Uterus (tissue), 3 donors: ENCODE measurements at regions not wholly inside any gene's neighbourhood (a gene's known extent, or its start where the extent isn't known, plus 50 kb on each side); places are given as distances from the start of the nearest gene placed in this dataset.

Experiments
- DNase-seq, 2 donors: peaks; one replicate each; pipeline ENCODE4 v3.0.0-alpha.2; 2019 to 2020
- H3K27ac ChIP-seq, 2 donors: fragments of 200-600 bp; sonication (generic); 1 replicate in 1 of 2; 2 replicates in 1 of 2; pipeline ENCODE4 v1.5.1; 2016 to 2018
- H3K27me3 ChIP-seq, 2 donors: fragments of 200-600 bp; sonication (generic); one replicate each; pipeline ENCODE4 v1.5.1; 2018 to 2019; ENCODE audit warnings: control low read depth in 1 of 2
- H3K36me3 ChIP-seq, 2 donors: fragments of 200-600 bp; sonication (generic); one replicate each; pipeline ENCODE4 v1.5.1; 2019; ENCODE audit warnings: control low read depth in 1 of 2
- H3K4me1 ChIP-seq, 2 donors: fragments of 200-600 bp; sonication (generic); one replicate each; pipeline ENCODE4 v1.5.1; 2018 to 2019; ENCODE audit warnings: control low read depth in 1 of 2
- H3K4me3 ChIP-seq, 2 donors: fragments of 200-600 bp; sonication (generic); 1 replicate in 1 of 2; 2 replicates in 1 of 2; pipeline ENCODE4 v1.5.1; 2018 to 2019; ENCODE audit warnings: mild to moderate bottlenecking in 1 of 2
- H3K9me3 ChIP-seq, 2 donors: fragments of 200-600 bp; sonication (generic); one replicate each; pipeline ENCODE4 v1.5.1; 2019; ENCODE audit warnings: control low read depth in 1 of 2
- CTCF ChIP-seq, 4 experiments: fragments of 200-600 bp in 2 of 4; fragments of 450-650 bp in 2 of 4; sonication (generic) in 2 of 4; IDR thresholded peaks; one replicate each; pipeline ENCODE4 v1.5.1; 2016 to 2019; ENCODE audit warnings: antibody characterized with exemption in 4 of 4, mild to moderate bottlenecking in 2 of 4, moderate library complexity in 1 of 4
- POLR2A ChIP-seq, 2 donors: fragments of 450-650 bp; IDR thresholded peaks; one replicate each; pipeline ENCODE4 v1.6.1; 2016; ENCODE audit warnings: antibody characterized with exemption in 2 of 2, mild to moderate bottlenecking in 1 of 2, moderate library complexity in 1 of 2
- intact Hi-C: fragments of 100-400 bp; cut with DNase I; formaldehyde crosslinking; loops from one replicate; pipeline ENCODE4 v1.15.1; 2023; ENCODE audit warnings: low total_unique reads
- donor health status: DM: yes; HTN: yes; CAD: no.

- no peaks in the 10 kb centered on the region for H3K27me3 ChIP-seq
- H3K4me3 ChIP-seq: no peak overlapping the region
- H3K9me3 ChIP-seq: no peaks in the 10 kb centered on the region
- TF ChIP-seq CTCF (IDR thresholded peaks at IDR 0.05) (no peak), POLR2A (IDR thresholded peaks at IDR 0.05) (no peak)
- no peak for DNase-seq
- H3K4me1 ChIP-seq: no peaks in the 10 kb centered on the region
- no peak overlapping the region for H3K27ac ChIP-seq
- intact Hi-C loops: no loop called here
- no peaks in the 10 kb centered on the region for H3K36me3 ChIP-seq
These were observed 73.2 kb upstream of the PDK4 start for GRCh38 chr7:95669513-95669912.

DNA sequence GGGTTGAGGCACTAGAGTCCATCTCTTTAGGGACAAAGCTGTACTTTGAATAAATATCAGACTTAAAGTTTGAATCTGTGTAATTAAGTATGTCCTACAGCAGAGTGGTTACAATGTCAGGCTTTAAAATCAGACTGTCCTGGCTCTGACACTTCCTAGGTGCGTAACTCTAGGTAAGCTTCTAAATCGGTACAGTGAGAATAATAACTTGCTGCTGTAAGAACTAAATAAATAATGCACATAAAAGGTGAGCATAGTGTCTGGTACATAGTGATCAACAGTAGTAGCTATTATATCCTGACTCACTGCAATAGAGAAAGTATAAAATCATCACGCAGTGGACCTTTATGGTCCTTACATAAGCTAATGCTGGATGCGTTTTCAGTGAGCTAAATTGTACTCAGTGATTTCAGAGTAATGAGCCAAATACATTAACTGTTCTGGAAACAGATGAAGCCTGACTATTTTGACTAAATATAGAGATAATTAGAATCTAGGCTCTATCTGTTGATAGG lies 72.2 kb upstream of the PDK4 start:
- Histone ChIP-seq H3K36me3 (no peaks in the 10 kb centered on the region), H3K27me3 (no peaks in the 10 kb centered on the region), H3K9me3 (no peaks in the 10 kb centered on the region), H3K4me1 (no peaks in the 10 kb centered on the region), H3K4me3 (no peak overlapping the region), H3K27ac (no peak overlapping the region)
- intact Hi-C loops: no loop called here
- TF ChIP-seq POLR2A (IDR thresholded peaks at IDR 0.05) (no peak), CTCF (IDR thresholded peaks at IDR 0.05) (no peak)
- no peak for DNase-seq

DNA sequence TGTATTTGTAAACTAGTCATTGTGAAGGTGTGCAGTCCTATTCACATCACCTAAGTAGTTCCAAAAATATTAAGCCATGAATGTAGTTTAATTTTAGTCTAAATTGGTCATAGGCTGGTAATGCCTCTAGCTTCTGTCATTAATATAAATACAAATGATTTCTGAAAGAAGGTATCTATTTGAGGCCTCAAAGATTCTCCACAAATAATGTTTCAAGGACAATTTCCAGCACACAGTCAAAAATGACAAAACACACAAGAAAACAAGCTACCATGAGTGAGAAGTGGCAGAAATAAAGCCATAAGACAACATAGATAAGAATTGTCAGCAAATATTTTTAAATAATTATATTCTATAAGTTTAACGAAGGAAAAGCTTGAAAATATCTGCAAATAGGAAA lies 66.7 kb upstream of the PDK4 start:
- no peak overlapping the region for H3K27ac ChIP-seq
- H3K36me3 ChIP-seq: no peaks in the 10 kb centered on the region
- no peak for DNase-seq
- intact Hi-C loops: no loop called here
- no peak for TF ChIP-seq CTCF (IDR thresholded peaks at IDR 0.05)
- no peak for TF ChIP-seq POLR2A (IDR thresholded peaks at IDR 0.05)
- H3K9me3 ChIP-seq: no peaks in the 10 kb centered on the region
- H3K27me3 ChIP-seq: no peaks in the 10 kb centered on the region
- no peak overlapping the region for H3K4me3 ChIP-seq
- no peaks in the 10 kb centered on the region for H3K4me1 ChIP-seq

- Histone ChIP-seq H3K36me3 (no peaks in the 10 kb centered on the region), H3K9me3 (no peaks in the 10 kb centered on the region), H3K4me1 (no peaks in the 10 kb centered on the region), H3K27ac (no peak overlapping the region), H3K27me3 (no peaks in the 10 kb centered on the region), H3K4me3 (no peak overlapping the region)
- DNase-seq: no peak
- intact Hi-C loops: no loop called here
- TF ChIP-seq POLR2A (IDR thresholded peaks at IDR 0.05) (no peak), CTCF (IDR thresholded peaks at IDR 0.05) (no peak)
These were observed 63.7 kb upstream of the PDK4 start for GRCh38 chr7:95660023-95660434.

- TF ChIP-seq CTCF (IDR thresholded peaks at IDR 0.05) (no peak), POLR2A (IDR thresholded peaks at IDR 0.05) (no peak)
- DNase-seq: no peak
- H3K27ac ChIP-seq: no peak overlapping the region
- no peaks in the 10 kb centered on the region for H3K36me3 ChIP-seq
- H3K4me3 ChIP-seq: no peak overlapping the region
- no peaks in the 10 kb centered on the region for H3K27me3 ChIP-seq
- H3K9me3 ChIP-seq: no peaks in the 10 kb centered on the region
- intact Hi-C loops: no loop called here
- H3K4me1 ChIP-seq: no peaks in the 10 kb centered on the region
These were observed 62.4 kb upstream of the PDK4 start for GRCh38 chr7:95658676-95659075.
